DMS53 (cell line): ENCODE measurements at regions not wholly inside any gene's neighbourhood (a gene's known extent, or its start where the extent isn't known, plus 50 kb on each side); places are given as distances from the start of the nearest gene placed in this dataset.

Source experiments
- DNase-seq: peaks from one replicate; lab custom pipeline; 2025; lab: John Stamatoyannopoulos, UW

- DNase-seq = no peak
These were observed 228.5 kb upstream of the ROBO2 start for GRCh38 chr3:76811418-76811817.

GRCh38 chr3:76812649-76813242 lies 227.2 kb upstream of the ROBO2 start:
- no peak for DNase-seq

GRCh38 chr3:76815561-76815960 lies 224.3 kb upstream of the ROBO2 start:
- DNase-seq = no peak

- no peak for DNase-seq
These were observed 219.4 kb upstream of the ROBO2 start for GRCh38 chr3:76820481-76820880.

GRCh38 chr3:76824658-76825240 lies 215.2 kb upstream of the ROBO2 start:
- DNase-seq = peak; percentile 0

- DNase-seq = peak; percentile 6
These were observed 213.0 kb upstream of the ROBO2 start for GRCh38 chr3:76826861-76827260.

- no peak for DNase-seq
These were observed 212.1 kb upstream of the ROBO2 start for GRCh38 chr3:76827701-76828226.

- no peak for DNase-seq
These were observed 205.2 kb upstream of the ROBO2 start for GRCh38 chr3:76834657-76835056.

GRCh38 chr3:76841747-76842146 lies 198.2 kb upstream of the ROBO2 start:
- no peak for DNase-seq

- DNase-seq = no peak
These were observed 197.7 kb upstream of the ROBO2 start for GRCh38 chr3:76842216-76842615.

GRCh38 chr3:76855451-76855850 lies 184.4 kb upstream of the ROBO2 start:
- DNase-seq = no peak

- DNase-seq = peak; percentile 1
These were observed 180.3 kb upstream of the ROBO2 start for GRCh38 chr3:76859596-76859995.

- no peak for DNase-seq
These were observed 175.5 kb upstream of the ROBO2 start for GRCh38 chr3:76864355-76864754.

- DNase-seq = no peak
These were observed 173.0 kb upstream of the ROBO2 start for GRCh38 chr3:76866729-76867408.

GRCh38 chr3:76869726-76870384 lies 170.0 kb upstream of the ROBO2 start:
- DNase-seq = no peak

GRCh38 chr3:76871655-76872054 lies 168.2 kb upstream of the ROBO2 start:
- no peak for DNase-seq

GRCh38 chr3:76872999-76873398 lies 166.9 kb upstream of the ROBO2 start:
- DNase-seq = no peak

GRCh38 chr3:76873532-76874242 lies 166.2 kb upstream of the ROBO2 start:
- no peak for DNase-seq

GRCh38 chr3:76879959-76880358 lies 159.9 kb upstream of the ROBO2 start:
- no peak for DNase-seq

GRCh38 chr3:76886761-76887500 lies 153.0 kb upstream of the ROBO2 start:
- DNase-seq = no peak

- DNase-seq = no peak
These were observed 151.0 kb upstream of the ROBO2 start for GRCh38 chr3:76888856-76889255.
